H9 (cell line): ENCODE measurements at regions not wholly inside any gene's neighbourhood (a gene's known extent, or its start where the extent isn't known, plus 50 kb on each side); places are given as distances from the start of the nearest gene placed in this dataset.

Experiments used
- DNase-seq: peaks from one replicate; pipeline ENCODE4 v3.0.0-alpha.2; 2017
- H2AFZ ChIP-seq: one replicate; pipeline ENCODE4 v1.6.1; 2013; ENCODE audit warnings: mild to moderate bottlenecking, low read length, control low read depth, moderate library complexity
- H2AK5ac ChIP-seq: 2 replicates; pipeline ENCODE4 v1.6.1; 2013; ENCODE audit warnings: low read length, control low read depth, mixed read lengths; ENCODE audit not compliant: insufficient read length
- H2BK120ac ChIP-seq: one replicate; pipeline ENCODE4 v1.6.1; 2013; ENCODE audit warnings: low read depth, mild to moderate bottlenecking, low read length, control low read depth, inconsistent platforms; ENCODE audit not compliant: poor library complexity, severe bottlenecking
- H2BK12ac ChIP-seq: 2 replicates; pipeline ENCODE4 v1.6.1; 2013; ENCODE audit warnings: low read length, control low read depth, mixed read lengths, low read depth; ENCODE audit not compliant: insufficient read length
- H2BK15ac ChIP-seq: 2 replicates; pipeline ENCODE4 v1.6.1; 2013; ENCODE audit warnings: low read depth, low read length, control low read depth
- H2BK20ac ChIP-seq: one replicate; pipeline ENCODE4 v1.6.1; 2013; ENCODE audit warnings: low read depth, mild to moderate bottlenecking, low read length, control low read depth, inconsistent platforms; ENCODE audit not compliant: poor library complexity, severe bottlenecking
- H2BK5ac ChIP-seq: 2 replicates; pipeline ENCODE4 v1.6.1; 2013; ENCODE audit warnings: low read length, control low read depth, mixed read lengths; ENCODE audit not compliant: insufficient read length
- H3K14ac ChIP-seq: 2 replicates; pipeline ENCODE4 v1.6.1; 2013; ENCODE audit warnings: low read length, control low read depth; ENCODE audit not compliant: insufficient read depth
- H3K18ac ChIP-seq: 2 replicates; pipeline ENCODE4 v1.6.1; 2013; ENCODE audit warnings: low read depth, mild to moderate bottlenecking, mixed read lengths, low read length, control low read depth; ENCODE audit not compliant: insufficient read length
- H3K23ac ChIP-seq: 2 replicates; pipeline ENCODE4 v1.6.1; 2013; ENCODE audit warnings: low read length, control low read depth, mixed read lengths, low read depth; ENCODE audit not compliant: insufficient read length
- H3K23me2 ChIP-seq: 2 replicates; pipeline ENCODE4 v1.6.1; 2013; ENCODE audit warnings: low read depth, mild to moderate bottlenecking, mixed read lengths, low read length, control low read depth; ENCODE audit not compliant: insufficient read length, poor library complexity, severe bottlenecking
- H3K27ac ChIP-seq: 2 replicates; pipeline ENCODE4 v1.5.1; 2013; ENCODE audit warnings: low read length, control low read depth, mixed read lengths, low read depth; ENCODE audit not compliant: insufficient read length
- H3K27me3 ChIP-seq: 2 replicates; pipeline ENCODE4 v1.6.1; 2013; ENCODE audit warnings: low read length, control low read depth, inconsistent platforms; ENCODE audit not compliant: insufficient read depth
- H3K4ac ChIP-seq: 2 replicates; pipeline ENCODE4 v1.6.1; 2013; ENCODE audit warnings: low read depth, mild to moderate bottlenecking, control low read depth, inconsistent platforms, low read length, moderate library complexity
- H3K4me1 ChIP-seq: 2 replicates; pipeline ENCODE4 v1.6.1; 2013; ENCODE audit warnings: low read length, control low read depth, inconsistent platforms; ENCODE audit not compliant: insufficient read depth
- H3K4me2 ChIP-seq: 2 replicates; pipeline ENCODE4 v1.6.1; 2013; ENCODE audit warnings: low read length, control low read depth, mixed read lengths; ENCODE audit not compliant: insufficient read length, insufficient read depth
- H3K56ac ChIP-seq: 2 replicates; pipeline ENCODE4 v1.6.1; 2013; ENCODE audit warnings: low read depth, mild to moderate bottlenecking, mixed read lengths, low read length, control low read depth; ENCODE audit not compliant: insufficient read length
- H3K79me1 ChIP-seq: 2 replicates; pipeline ENCODE4 v1.6.1; 2013; ENCODE audit warnings: low read depth, mild to moderate bottlenecking, moderate library complexity, low read length, control low read depth, inconsistent platforms; ENCODE audit not compliant: insufficient read depth, poor library complexity, severe bottlenecking
- H3K79me2 ChIP-seq: 2 replicates; pipeline ENCODE4 v1.6.1; 2013; ENCODE audit warnings: low read length, control low read depth, inconsistent platforms; ENCODE audit not compliant: insufficient read depth
- H3K9ac ChIP-seq: 2 replicates; pipeline ENCODE4 v1.6.1; 2013; ENCODE audit warnings: low read length, control low read depth, mixed read lengths; ENCODE audit not compliant: insufficient read length; ENCODE audit errors: extremely low read depth
- H3K9me3 ChIP-seq: one replicate; pipeline ENCODE4 v1.6.1; 2013; ENCODE audit warnings: low read depth, low read length, inconsistent platforms; ENCODE audit not compliant: control insufficient read depth
- H3T11ph ChIP-seq: one replicate; pipeline ENCODE4 v1.6.1; 2013; ENCODE audit warnings: mild to moderate bottlenecking, low read length, control low read depth, inconsistent platforms
- H4K20me1 ChIP-seq: one replicate; pipeline ENCODE4 v1.6.1; 2013; ENCODE audit not compliant: control insufficient read depth, insufficient read length, insufficient read depth
- H4K5ac ChIP-seq: 2 replicates; pipeline ENCODE4 v1.6.1; 2013; ENCODE audit warnings: low read depth, mild to moderate bottlenecking, mixed read lengths, low read length, control low read depth; ENCODE audit not compliant: insufficient read length
- H4K8ac ChIP-seq: replicated peaks from 2 replicates; pipeline ENCODE4 v1.6.1; 2013; ENCODE audit warnings: low read length, control low read depth, mixed read lengths, low read depth; ENCODE audit not compliant: insufficient read length
- H4K91ac ChIP-seq: 2 replicates; pipeline ENCODE4 v1.6.1; 2013; ENCODE audit warnings: low read depth, mild to moderate bottlenecking, moderate library complexity, mixed read lengths, low read length, control low read depth; ENCODE audit not compliant: insufficient read length
- H3K27ac Mint-ChIP-seq, 3 experiments: 2 replicates in 2 of 3; 3 replicates in 1 of 3; pipeline ENCODE4 v1.8.0; 2020 to 2021; ENCODE audit warnings: mixed read lengths in 3 of 3, mild to moderate bottlenecking in 1 of 3, moderate library complexity in 1 of 3
- H3K27me3 Mint-ChIP-seq: 2 replicates; pipeline ENCODE4 v1.8.0; 2021; ENCODE audit warnings: low read depth, mild to moderate bottlenecking, moderate library complexity, mixed read lengths
- H3K36me3 Mint-ChIP-seq, 3 experiments: 2 replicates in 2 of 3; 3 replicates in 1 of 3; pipeline ENCODE4 v1.8.0; 2020 to 2021; ENCODE audit warnings: low read depth in 3 of 3, mixed read lengths in 3 of 3; ENCODE audit not compliant: insufficient read depth in 1 of 3
- H3K4me1 Mint-ChIP-seq, 2 experiments: 2 replicates each; pipeline ENCODE4 v1.8.0; 2020; ENCODE audit warnings: mixed read lengths in 2 of 2
- H3K4me3 Mint-ChIP-seq, 2 experiments: 2 replicates in 1 of 2; 3 replicates in 1 of 2; pipeline ENCODE4 v1.8.0; 2020 to 2021; ENCODE audit warnings: mild to moderate bottlenecking in 2 of 2, mixed read lengths in 2 of 2, moderate library complexity in 1 of 2
- H3K9me3 Mint-ChIP-seq, 2 experiments: 2 replicates in 1 of 2; 3 replicates in 1 of 2; pipeline ENCODE4 v1.8.0; 2020; ENCODE audit warnings: mild to moderate bottlenecking in 2 of 2, mixed read lengths in 2 of 2, moderate library complexity in 1 of 2
- WGBS: extraction: QIAGEN DNeasy Blood & Tissue Kit; methylation state at CpG from one replicate; pipeline ENCODE4 v1.1.7; 2013; ENCODE audit warnings: missing lambda C conversion rate, low lambda C conversion rate, mixed read lengths; ENCODE audit not compliant: insufficient read length; ENCODE audit errors: extremely low coverage; 5-methylcytosine and 5-hydroxymethylcytosine counted together
- TF ChIP-seq, protein P1 (sequence below): fragments of 200-600 bp; sonication (generic); conservative IDR thresholded peaks from 3 replicates; pipeline ENCODE4 v1.8.0; 2021; ENCODE audit warnings: antibody characterized with exemption, mild to moderate bottlenecking

- no peaks in the 10 kb centered on the region for H3K27me3 ChIP-seq
- H3K9ac ChIP-seq = no peak overlapping the region
- H3K14ac ChIP-seq = no peak overlapping the region
- no peak overlapping the region for H2AK5ac ChIP-seq
- WGBS = no CpG with 5 or more reads among the region's 3 CpGs
- no peak overlapping the region for H3K18ac ChIP-seq
- Mint-ChIP-seq H3K27me3 (peaks cover 4% of the 10 kb centered on the region; the same call in 1 of the 2 replicates), H3K4me1 (no peaks in the 10 kb centered on the region), H3K27ac (no peak overlapping the region), H3K9me3 (peaks cover 3 to 4% of the 10 kb centered on the region in 2 experiments; a peak in 3 of 5 replicates), H3K4me3 (no peak overlapping the region), H3K36me3 (peaks cover 0 to 2% (median 0%) of the 10 kb centered on the region in 3 experiments; a peak in 2 of 7 replicates)
- no peak overlapping the region for H3K4ac ChIP-seq
- H3K27ac ChIP-seq = no peak overlapping the region
- peak overlapping the region; percentile 72 for H4K5ac ChIP-seq
- H3T11ph ChIP-seq = no peak overlapping the region
- H2BK20ac ChIP-seq = no peak overlapping the region
- no peaks in the 10 kb centered on the region for H4K20me1 ChIP-seq
- no peak overlapping the region for H3K56ac ChIP-seq
- H3K23me2 ChIP-seq = no peaks in the 10 kb centered on the region
- no peaks in the 10 kb centered on the region for H3K4me1 ChIP-seq
- TF ChIP-seq, protein P1, sequence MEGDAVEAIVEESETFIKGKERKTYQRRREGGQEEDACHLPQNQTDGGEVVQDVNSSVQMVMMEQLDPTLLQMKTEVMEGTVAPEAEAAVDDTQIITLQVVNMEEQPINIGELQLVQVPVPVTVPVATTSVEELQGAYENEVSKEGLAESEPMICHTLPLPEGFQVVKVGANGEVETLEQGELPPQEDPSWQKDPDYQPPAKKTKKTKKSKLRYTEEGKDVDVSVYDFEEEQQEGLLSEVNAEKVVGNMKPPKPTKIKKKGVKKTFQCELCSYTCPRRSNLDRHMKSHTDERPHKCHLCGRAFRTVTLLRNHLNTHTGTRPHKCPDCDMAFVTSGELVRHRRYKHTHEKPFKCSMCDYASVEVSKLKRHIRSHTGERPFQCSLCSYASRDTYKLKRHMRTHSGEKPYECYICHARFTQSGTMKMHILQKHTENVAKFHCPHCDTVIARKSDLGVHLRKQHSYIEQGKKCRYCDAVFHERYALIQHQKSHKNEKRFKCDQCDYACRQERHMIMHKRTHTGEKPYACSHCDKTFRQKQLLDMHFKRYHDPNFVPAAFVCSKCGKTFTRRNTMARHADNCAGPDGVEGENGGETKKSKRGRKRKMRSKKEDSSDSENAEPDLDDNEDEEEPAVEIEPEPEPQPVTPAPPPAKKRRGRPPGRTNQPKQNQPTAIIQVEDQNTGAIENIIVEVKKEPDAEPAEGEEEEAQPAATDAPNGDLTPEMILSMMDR = no peak
- H3K23ac ChIP-seq = no peak overlapping the region
- no peak overlapping the region for H2AFZ ChIP-seq
- H2BK15ac ChIP-seq = no peak overlapping the region
- no peak overlapping the region for H4K8ac ChIP-seq
- H3K9me3 ChIP-seq = no peaks in the 10 kb centered on the region
- no peak overlapping the region for H2BK12ac ChIP-seq
- no peak overlapping the region for H3K4me2 ChIP-seq
- no peak for DNase-seq
- H2BK120ac ChIP-seq = no peak overlapping the region
- H4K91ac ChIP-seq = no peak overlapping the region
- no peaks in the 10 kb centered on the region for H3K79me2 ChIP-seq
- no peak overlapping the region for H2BK5ac ChIP-seq
- no peaks in the 10 kb centered on the region for H3K79me1 ChIP-seq
Observed at GRCh38 chr12:78622529-78623195, 241.9 kb upstream of the SYT1 start.
